WTC11 (cell line): ENCODE measurements at regions not wholly inside any gene's neighbourhood (a gene's known extent, or its start where the extent isn't known, plus 50 kb on each side); places are given as distances from the start of the nearest gene placed in this dataset.
"Not testable (repeated sequence)": the region's sequence is repeated elsewhere in the genome, so short reads cannot be mapped to it uniquely, and the experiment has no call there.

Source experiments
- ATAC-seq: fragments of 200-7000 bp; cut with Tn5 transposase; 2 replicates; pipeline ENCODE4 v1.10.0; 2021; ENCODE audit warnings: mild to moderate bottlenecking, moderate library complexity
- CTCF ChIA-PET: fragments of 300-600 bp; sonication (Branson Sonifier 250); formaldehyde crosslinking; loops from one replicate; lab custom pipeline; 2021; ENCODE audit warnings: antibody characterized with exemption; lab: Charles Lee
- POLR2A ChIA-PET: fragments of 350-600 bp; sonication (Branson Sonifier 250); formaldehyde crosslinking; loops from one replicate; lab custom pipeline; 2021; ENCODE audit warnings: antibody characterized with exemption; lab: Charles Lee
- DNase-seq: peaks from one replicate; pipeline ENCODE4 v3.0.0; 2021; ENCODE audit warnings: low spot score
- H3K27ac Mint-ChIP-seq: 2 replicates; pipeline ENCODE4 v1.8.0; 2021; ENCODE audit warnings: mixed read lengths
- H3K27me3 Mint-ChIP-seq: 2 replicates; pipeline ENCODE4 v1.8.0; 2021; ENCODE audit warnings: low read depth, mild to moderate bottlenecking, moderate library complexity, mixed read lengths
- H3K36me3 Mint-ChIP-seq: 2 replicates; pipeline ENCODE4 v1.8.0; 2021; ENCODE audit warnings: mixed read lengths
- H3K4me1 Mint-ChIP-seq: 2 replicates; pipeline ENCODE4 v1.8.0; 2022; ENCODE audit warnings: mixed read lengths
- H3K4me3 Mint-ChIP-seq: 2 replicates; pipeline ENCODE4 v1.8.0; 2021; ENCODE audit warnings: mild to moderate bottlenecking, moderate library complexity, mixed read lengths
- H3K9me3 Mint-ChIP-seq: 2 replicates; pipeline ENCODE4 v1.8.0; 2021; ENCODE audit warnings: mixed read lengths
- ATF1 ChIP-seq: sonication (generic); formaldehyde crosslinking; IDR thresholded peaks from 2 replicates; pipeline ENCODE4 v1.8.1; 2023; ENCODE audit warnings: mild to moderate bottlenecking, moderate library complexity, missing genetic modification reagents
- E2F4 ChIP-seq: sonication (generic); formaldehyde crosslinking; IDR thresholded peaks from 2 replicates; pipeline ENCODE4 v1.8.1; 2022; ENCODE audit warnings: low read depth, mild to moderate bottlenecking, moderate library complexity, missing genetic modification reagents, borderline replicate concordance
- FOXP1 ChIP-seq: sonication (generic); formaldehyde crosslinking; IDR thresholded peaks from 2 replicates; pipeline ENCODE4 v1.8.0; 2022; ENCODE audit warnings: missing genetic modification reagents, mild to moderate bottlenecking, moderate library complexity, borderline replicate concordance
- HMGA2 ChIP-seq: fragments of 250-450 bp; sonication (Bioruptor Pico); IDR thresholded peaks from 2 replicates; pipeline ENCODE4 v1.4.0; 2021; ENCODE audit warnings: mild to moderate bottlenecking, moderate library complexity
- IRF1 ChIP-seq: sonication (generic); formaldehyde crosslinking; IDR thresholded peaks from 2 replicates; pipeline ENCODE4 v1.8.0; 2023; ENCODE audit warnings: missing genetic modification reagents
- KAT7 ChIP-seq: sonication (generic); formaldehyde crosslinking; IDR thresholded peaks from 2 replicates; pipeline ENCODE4 v1.8.1; 2023; ENCODE audit warnings: missing genetic modification reagents, mild to moderate bottlenecking, borderline replicate concordance
- SMAD4 ChIP-seq: sonication (generic); formaldehyde crosslinking; IDR thresholded peaks from 2 replicates; pipeline ENCODE4 v1.8.0; 2022; ENCODE audit warnings: mild to moderate bottlenecking, missing genetic modification reagents
- TEAD4 ChIP-seq: sonication (generic); formaldehyde crosslinking; IDR thresholded peaks from 2 replicates; pipeline ENCODE4 v1.8.0; 2022; ENCODE audit warnings: mild to moderate bottlenecking, missing genetic modification reagents
- ZNF121 ChIP-seq: sonication (generic); formaldehyde crosslinking; IDR thresholded peaks from 2 replicates; pipeline ENCODE4 v1.8.0; 2023; ENCODE audit warnings: missing genetic modification reagents
- ZNF263 ChIP-seq: sonication (generic); formaldehyde crosslinking; IDR thresholded peaks from 2 replicates; pipeline ENCODE4 v1.8.1; 2022; ENCODE audit warnings: low read depth, mild to moderate bottlenecking, moderate library complexity, missing genetic modification reagents
- TF ChIP-seq, protein P1 (sequence below): sonication (generic); formaldehyde crosslinking; IDR thresholded peaks from 2 replicates; pipeline ENCODE4 v1.8.0; 2022; ENCODE audit warnings: mild to moderate bottlenecking, missing genetic modification reagents
- TF ChIP-seq, protein P2 (sequence below): sonication (generic); formaldehyde crosslinking; IDR thresholded peaks from 2 replicates; pipeline ENCODE4 v1.8.1; 2023; ENCODE audit warnings: mild to moderate bottlenecking, missing genetic modification reagents
- TF ChIP-seq, protein P3 (sequence below): sonication (generic); formaldehyde crosslinking; IDR thresholded peaks from 2 replicates; pipeline ENCODE4 v1.8.0; 2022; ENCODE audit warnings: mild to moderate bottlenecking, missing genetic modification reagents
- TF ChIP-seq, protein P4 (sequence below): sonication (generic); formaldehyde crosslinking; IDR thresholded peaks from 2 replicates; pipeline ENCODE4 v1.8.1; 2022; ENCODE audit warnings: mild to moderate bottlenecking, moderate library complexity, missing genetic modification reagents
- TF ChIP-seq, protein P5 (sequence below): sonication (generic); formaldehyde crosslinking; IDR thresholded peaks from 2 replicates; pipeline ENCODE4 v1.8.1; 2022; ENCODE audit warnings: mild to moderate bottlenecking, missing genetic modification reagents, moderate library complexity, borderline replicate concordance

DNA sequence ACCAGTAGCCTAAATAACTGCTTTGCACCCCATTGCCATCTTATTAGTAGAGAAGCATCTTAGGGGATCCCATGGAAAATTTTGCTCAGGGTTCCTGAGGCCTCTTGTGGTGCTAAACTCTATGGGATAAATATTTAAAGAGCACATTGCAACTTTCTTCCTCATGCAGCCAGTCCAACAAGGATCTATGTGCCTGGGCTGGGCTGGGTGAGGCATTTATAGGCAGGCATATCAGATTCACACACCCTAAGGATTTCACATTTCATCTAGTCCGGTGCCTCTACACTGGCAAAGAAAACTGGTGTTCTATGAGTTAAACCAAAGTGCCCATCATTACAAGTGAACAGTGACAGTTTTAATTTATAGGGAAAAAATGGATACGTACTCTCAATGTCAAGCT, 512.3 kb downstream of the EDEM1 start:
- Mint-ChIP-seq H3K4me1 (no peaks in the 10 kb centered on the region), H3K27me3 (peaks cover 2% of the 10 kb centered on the region; the same call in 1 of the 2 replicates), H3K9me3 (peaks cover 64% of the 10 kb centered on the region), H3K36me3 (peaks cover 30% of the 10 kb centered on the region), H3K27ac (no peak overlapping the region), H3K4me3 (no peak overlapping the region)
- ATAC-seq (no peak), DNase-seq (no peak)
- POLR2A ChIA-PET = no interaction called here
- CTCF ChIA-PET = no interaction called here
- no peak for TF ChIP-seq E2F4
- no peak for TF ChIP-seq ZNF121 (CRISPR knock-in tag)
- TF ChIP-seq, protein P1, sequence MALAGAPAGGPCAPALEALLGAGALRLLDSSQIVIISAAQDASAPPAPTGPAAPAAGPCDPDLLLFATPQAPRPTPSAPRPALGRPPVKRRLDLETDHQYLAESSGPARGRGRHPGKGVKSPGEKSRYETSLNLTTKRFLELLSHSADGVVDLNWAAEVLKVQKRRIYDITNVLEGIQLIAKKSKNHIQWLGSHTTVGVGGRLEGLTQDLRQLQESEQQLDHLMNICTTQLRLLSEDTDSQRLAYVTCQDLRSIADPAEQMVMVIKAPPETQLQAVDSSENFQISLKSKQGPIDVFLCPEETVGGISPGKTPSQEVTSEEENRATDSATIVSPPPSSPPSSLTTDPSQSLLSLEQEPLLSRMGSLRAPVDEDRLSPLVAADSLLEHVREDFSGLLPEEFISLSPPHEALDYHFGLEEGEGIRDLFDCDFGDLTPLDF (CRISPR knock-in tag) = no peak
- TF ChIP-seq SMAD4 (CRISPR knock-in tag) = no peak
- TF ChIP-seq ATF1 = no peak
- no peak for TF ChIP-seq HMGA2 (CRISPR knock-in tag)
- TF ChIP-seq KAT7 (CRISPR knock-in tag) = no peak
- no peak for TF ChIP-seq ZNF263 (CRISPR knock-in tag)
- TF ChIP-seq, protein P2, sequence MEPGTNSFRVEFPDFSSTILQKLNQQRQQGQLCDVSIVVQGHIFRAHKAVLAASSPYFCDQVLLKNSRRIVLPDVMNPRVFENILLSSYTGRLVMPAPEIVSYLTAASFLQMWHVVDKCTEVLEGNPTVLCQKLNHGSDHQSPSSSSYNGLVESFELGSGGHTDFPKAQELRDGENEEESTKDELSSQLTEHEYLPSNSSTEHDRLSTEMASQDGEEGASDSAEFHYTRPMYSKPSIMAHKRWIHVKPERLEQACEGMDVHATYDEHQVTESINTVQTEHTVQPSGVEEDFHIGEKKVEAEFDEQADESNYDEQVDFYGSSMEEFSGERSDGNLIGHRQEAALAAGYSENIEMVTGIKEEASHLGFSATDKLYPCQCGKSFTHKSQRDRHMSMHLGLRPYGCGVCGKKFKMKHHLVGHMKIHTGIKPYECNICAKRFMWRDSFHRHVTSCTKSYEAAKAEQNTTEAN (CRISPR knock-in tag) = no peak
- TF ChIP-seq TEAD4 (CRISPR knock-in tag) = no peak
- no peak for TF ChIP-seq FOXP1
- TF ChIP-seq, protein P3, sequence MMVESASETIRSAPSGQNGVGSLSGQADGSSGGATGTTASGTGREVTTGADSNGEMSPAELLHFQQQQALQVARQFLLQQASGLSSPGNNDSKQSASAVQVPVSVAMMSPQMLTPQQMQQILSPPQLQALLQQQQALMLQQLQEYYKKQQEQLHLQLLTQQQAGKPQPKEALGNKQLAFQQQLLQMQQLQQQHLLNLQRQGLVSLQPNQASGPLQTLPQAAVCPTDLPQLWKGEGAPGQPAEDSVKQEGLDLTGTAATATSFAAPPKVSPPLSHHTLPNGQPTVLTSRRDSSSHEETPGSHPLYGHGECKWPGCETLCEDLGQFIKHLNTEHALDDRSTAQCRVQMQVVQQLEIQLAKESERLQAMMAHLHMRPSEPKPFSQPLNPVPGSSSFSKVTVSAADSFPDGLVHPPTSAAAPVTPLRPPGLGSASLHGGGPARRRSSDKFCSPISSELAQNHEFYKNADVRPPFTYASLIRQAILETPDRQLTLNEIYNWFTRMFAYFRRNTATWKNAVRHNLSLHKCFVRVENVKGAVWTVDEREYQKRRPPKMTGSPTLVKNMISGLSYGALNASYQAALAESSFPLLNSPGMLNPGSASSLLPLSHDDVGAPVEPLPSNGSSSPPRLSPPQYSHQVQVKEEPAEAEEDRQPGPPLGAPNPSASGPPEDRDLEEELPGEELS = no peak
- TF ChIP-seq, protein P4, sequence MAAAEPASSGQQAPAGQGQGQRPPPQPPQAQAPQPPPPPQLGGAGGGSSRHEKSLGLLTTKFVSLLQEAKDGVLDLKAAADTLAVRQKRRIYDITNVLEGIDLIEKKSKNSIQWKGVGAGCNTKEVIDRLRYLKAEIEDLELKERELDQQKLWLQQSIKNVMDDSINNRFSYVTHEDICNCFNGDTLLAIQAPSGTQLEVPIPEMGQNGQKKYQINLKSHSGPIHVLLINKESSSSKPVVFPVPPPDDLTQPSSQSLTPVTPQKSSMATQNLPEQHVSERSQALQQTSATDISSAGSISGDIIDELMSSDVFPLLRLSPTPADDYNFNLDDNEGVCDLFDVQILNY = no peak
- TF ChIP-seq, protein P5, sequence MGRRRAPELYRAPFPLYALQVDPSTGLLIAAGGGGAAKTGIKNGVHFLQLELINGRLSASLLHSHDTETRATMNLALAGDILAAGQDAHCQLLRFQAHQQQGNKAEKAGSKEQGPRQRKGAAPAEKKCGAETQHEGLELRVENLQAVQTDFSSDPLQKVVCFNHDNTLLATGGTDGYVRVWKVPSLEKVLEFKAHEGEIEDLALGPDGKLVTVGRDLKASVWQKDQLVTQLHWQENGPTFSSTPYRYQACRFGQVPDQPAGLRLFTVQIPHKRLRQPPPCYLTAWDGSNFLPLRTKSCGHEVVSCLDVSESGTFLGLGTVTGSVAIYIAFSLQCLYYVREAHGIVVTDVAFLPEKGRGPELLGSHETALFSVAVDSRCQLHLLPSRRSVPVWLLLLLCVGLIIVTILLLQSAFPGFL (CRISPR knock-in tag) = no peak
- TF ChIP-seq IRF1 (CRISPR knock-in tag) = no peak

GRCh38 chr3:5701005-5701404, 513.5 kb downstream of the EDEM1 start:
- DNase-seq, POLR2A ChIA-PET, H3K4me3 Mint-ChIP-seq, CTCF ChIA-PET, H3K27me3 Mint-ChIP-seq, ATAC-seq, H3K27ac Mint-ChIP-seq, H3K4me1 Mint-ChIP-seq: not testable (repeated sequence)
- peaks cover 37% of the 10 kb centered on the region for H3K36me3 Mint-ChIP-seq
- peaks cover 66% of the 10 kb centered on the region for H3K9me3 Mint-ChIP-seq
